PFSK-1 (cell line): ENCODE measurements at regions not wholly inside any gene's neighbourhood (a gene's known extent, or its start where the extent isn't known, plus 50 kb on each side); places are given as distances from the start of the nearest gene placed in this dataset.

Source experiments
- FOXP2 ChIP-seq: optimal IDR thresholded peaks from 2 replicates; pipeline ENCODE3; 2011; ENCODE audit warnings: borderline replicate concordance, control low read depth, inconsistent platforms; ENCODE audit not compliant: insufficient read depth; ENCODE audit errors: extremely low read length, extremely low read depth
- POLR2AphosphoS5 ChIP-seq: IDR thresholded peaks from 2 replicates; pipeline ENCODE4 v1.6.1; 2012; ENCODE audit warnings: low read depth, mild to moderate bottlenecking, control low read depth, low read length, moderate library complexity
- REST ChIP-seq, 2 experiments: IDR thresholded peaks; 2 replicates each; pipeline versions ENCODE4 v1.6.1 to v1.8.0; 2011 to 2012; ENCODE audit warnings: low read depth in 2 of 2, low read length in 2 of 2, control low read depth in 1 of 2, inconsistent platforms in 1 of 2, mild to moderate bottlenecking in 1 of 2, moderate library complexity in 1 of 2; ENCODE audit not compliant: insufficient read depth in 1 of 2
- SIN3A ChIP-seq: IDR thresholded peaks from 2 replicates; pipeline ENCODE4 v1.6.1; 2012; ENCODE audit warnings: mild to moderate bottlenecking, low read length, moderate library complexity, borderline replicate concordance; ENCODE audit not compliant: insufficient read depth
- TAF1 ChIP-seq: IDR thresholded peaks from 2 replicates; pipeline ENCODE4 v1.6.1; 2012; ENCODE audit warnings: low read length, control low read depth, borderline replicate concordance; ENCODE audit not compliant: insufficient read depth

DNA sequence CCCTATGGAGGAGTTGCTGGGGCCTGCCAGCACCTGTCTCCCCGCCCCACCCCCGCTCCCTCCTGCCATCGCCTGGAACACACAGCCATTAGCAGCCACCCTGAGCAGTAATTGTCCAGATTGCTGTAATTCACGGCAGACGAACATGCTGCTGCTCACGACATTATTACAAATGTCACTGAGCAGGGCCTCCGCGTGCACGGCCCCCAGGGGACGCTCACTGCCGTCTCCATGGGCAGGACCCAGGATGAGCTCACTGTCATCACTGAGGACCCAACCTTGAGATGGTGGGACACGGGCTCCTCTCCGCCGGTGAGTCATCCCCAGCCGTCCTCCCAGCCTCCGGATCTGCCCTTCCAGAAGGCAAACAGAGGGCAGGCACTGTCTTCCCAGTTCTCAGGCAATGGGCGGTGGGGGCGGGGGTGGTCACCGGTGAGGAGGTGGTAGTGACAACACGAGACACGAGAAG lies 100.4 kb downstream of the RFLNA start:
- TF ChIP-seq REST (IDR thresholded peaks at IDR 0.05; ENCODE audit: insufficient read depth in 1 of 2, low read depth in 2 of 2, low read length in 2 of 2) (no peak), SIN3A (no peak), TAF1 (no peak), POLR2AphosphoS5 (no peak), FOXP2 (no peak)
